NCI-H226 (cell line): ENCODE measurements at regions not wholly inside any gene's neighbourhood (a gene's known extent, or its start where the extent isn't known, plus 50 kb on each side); places are given as distances from the start of the nearest gene placed in this dataset.
"Not testable (repeated sequence)": the region's sequence is repeated elsewhere in the genome, so short reads cannot be mapped to it uniquely, and the experiment has no call there.

Source experiments
- DNase-seq: peaks from one replicate; pipeline ENCODE4 v3.0.0-alpha.2; 2015

DNA sequence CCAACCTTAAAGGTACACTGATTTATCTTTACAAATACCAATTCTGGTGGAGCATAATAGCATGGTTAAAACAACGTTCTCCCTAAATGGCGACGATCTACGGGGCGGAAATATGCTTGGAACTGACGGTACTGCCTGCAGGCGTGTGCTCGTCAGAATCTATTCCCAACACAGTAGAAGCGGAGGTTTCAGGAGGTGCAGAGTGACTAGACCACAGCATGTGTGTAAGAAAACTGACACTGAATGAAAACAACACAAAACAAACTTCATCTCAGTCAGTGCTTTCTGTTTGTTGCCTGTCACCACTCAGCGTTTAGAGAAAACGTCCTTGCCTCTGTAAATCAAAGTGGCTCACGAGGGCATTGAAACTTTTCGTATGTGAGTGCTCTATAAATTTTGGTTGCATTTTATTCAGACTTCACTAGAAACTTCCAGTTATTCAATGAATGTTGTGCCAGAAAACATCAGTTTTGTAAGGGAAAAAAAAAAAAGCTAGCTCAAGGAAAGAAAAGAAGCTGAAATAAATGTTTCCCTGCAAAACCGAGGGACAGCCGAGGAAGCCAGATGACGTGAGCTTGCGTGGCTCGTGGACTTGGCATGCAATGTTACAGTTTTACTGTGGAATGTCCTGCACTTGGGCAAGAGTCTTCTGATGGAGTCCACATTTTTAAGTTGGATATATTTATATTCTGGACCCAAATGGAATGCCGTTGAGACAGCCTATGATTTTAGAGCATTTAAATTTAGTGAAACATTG lies 210.4 kb downstream of the LAT start:
- not testable (repeated sequence) for DNase-seq

DNA sequence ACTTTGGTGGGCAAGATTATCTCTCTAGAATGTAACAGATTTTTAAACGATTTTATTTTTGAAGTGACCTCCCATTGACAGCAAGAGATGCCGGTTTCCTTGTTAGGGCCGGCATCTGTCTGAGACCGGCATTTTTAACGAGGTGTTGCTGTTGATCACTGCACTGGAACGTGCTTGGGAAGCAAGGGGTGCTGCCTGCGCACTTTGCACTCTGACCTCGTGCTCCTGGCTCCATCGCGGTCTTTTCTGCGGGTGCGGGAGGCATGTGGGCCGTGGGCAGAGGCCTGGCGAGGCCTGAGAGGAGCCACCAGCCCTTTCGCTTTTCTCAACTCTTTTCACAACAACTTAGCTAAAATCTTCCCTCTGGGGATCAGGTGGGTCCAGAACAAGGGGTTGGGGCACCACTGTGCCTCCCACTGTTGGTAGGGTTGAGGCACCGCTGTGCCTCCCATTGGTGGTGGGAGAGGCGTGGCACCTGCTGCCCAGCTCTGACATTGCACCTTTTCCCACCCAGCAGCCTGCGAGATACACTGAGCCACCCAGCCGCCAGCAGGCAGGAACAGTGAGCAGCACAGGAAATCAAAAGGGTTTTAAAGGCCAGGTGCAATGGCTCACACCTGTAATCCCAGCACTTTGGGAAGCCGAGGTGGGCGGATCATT lies 209.5 kb downstream of the LAT start:
- DNase-seq: not testable (repeated sequence)

DNA sequence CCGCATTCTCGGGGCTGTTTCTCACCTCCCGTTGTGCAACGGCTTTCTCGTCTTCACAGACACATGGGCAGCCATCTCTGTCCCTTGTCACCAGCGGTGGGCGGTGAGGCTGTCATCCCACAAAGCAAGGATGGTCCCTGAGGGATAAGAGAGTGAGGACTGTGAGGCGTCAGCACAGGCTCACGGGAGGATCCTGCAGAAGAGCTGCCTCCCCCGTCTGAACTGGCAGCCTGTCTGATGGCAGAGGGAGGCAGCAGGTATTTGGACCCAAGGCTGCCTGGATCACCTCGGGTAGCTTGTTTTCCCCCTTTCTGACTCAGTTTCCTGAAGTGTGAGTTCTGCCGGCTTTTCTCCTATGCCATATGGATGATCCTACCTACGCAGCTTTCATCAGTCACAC lies 208.8 kb downstream of the LAT start:
- DNase-seq: not testable (repeated sequence)

DNA sequence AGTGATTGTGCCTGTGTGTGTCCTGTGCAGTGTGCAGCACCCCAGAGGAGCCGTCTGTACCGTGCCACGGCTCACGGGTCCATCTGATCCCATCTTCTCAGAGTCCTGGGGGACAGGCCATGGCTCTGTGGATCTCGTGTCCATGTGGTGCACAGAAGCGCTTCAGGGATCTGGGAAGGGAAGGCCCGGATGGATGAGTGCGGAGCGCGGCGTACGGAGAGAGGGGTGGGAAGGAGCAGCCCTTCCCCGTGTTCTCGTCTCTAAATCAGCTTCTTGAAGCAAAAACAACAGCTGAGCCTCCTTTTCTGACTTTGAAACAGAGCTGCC lies 208.4 kb downstream of the LAT start:
- DNase-seq: not testable (repeated sequence)

DNA sequence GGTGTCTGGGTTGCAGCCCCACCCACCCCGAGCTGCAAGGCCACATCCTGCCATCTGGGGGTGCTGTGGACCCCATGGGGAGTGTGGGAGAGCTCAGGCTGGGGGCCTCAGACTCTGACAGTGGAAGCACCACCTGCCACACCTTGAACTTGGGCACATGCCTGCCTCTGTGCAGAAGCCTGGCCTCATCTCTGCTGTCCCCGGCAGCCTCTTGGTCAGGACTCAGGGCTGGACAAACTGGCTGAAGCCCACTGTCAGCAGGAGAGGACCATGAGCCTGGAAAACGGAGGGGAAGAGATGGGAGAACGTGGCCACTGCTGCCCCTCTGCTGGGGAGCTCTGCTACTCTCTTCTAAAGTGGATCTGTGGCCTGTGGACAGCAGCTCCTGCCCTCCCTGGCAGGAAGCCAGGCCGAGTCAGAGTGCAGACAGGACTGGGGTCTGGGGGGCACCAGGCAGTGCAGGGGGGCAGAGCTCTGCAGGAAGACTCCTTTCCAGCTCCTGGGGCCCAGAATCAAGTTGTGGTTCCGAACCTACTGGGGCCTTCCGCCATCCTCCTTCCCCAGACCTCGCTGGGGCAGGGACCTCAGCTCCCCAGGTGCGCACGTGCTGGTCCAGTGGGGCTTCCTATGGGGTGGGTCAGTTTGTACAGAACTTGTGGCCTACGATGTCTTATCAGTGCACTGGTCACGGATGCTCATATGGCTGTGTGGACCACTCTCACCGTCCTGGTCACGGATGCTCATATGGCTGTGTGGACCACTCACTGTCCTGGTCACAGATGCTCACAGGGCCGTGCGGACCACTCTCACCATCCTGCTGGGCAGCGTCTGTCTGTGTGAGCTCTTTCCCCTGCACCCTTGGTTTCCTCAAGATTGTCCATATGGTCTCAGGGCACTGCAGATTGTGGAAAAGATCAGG lies 207.7 kb downstream of the LAT start:
- no peak for DNase-seq

DNA sequence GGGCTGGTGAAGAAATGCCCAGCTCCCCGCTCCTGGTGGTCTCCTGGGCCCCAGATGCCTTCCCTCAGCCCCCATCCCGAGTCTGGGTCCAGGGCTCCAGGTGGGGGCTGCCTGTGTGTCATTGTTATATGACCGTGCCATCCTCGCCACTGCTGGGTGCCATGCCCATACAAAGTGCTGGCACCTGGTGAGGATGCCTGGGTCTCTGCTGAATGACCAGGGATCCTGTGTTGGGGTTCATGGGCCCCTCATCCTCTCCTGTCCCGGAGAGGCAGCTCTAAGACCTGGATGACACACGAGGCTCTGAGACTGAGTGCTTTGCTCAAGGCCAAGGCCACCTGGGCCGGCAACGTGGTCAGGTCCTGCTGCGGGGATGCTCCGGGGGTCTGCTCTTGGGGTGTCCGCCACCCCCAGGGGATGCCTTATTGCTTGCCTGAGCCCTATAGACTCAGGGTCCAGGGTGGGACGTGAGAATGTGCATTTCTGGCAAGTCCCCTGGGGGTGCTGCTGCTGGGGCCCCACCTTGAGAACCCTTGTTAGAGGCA lies 206.9 kb downstream of the LAT start:
- not testable (repeated sequence) for DNase-seq

DNA sequence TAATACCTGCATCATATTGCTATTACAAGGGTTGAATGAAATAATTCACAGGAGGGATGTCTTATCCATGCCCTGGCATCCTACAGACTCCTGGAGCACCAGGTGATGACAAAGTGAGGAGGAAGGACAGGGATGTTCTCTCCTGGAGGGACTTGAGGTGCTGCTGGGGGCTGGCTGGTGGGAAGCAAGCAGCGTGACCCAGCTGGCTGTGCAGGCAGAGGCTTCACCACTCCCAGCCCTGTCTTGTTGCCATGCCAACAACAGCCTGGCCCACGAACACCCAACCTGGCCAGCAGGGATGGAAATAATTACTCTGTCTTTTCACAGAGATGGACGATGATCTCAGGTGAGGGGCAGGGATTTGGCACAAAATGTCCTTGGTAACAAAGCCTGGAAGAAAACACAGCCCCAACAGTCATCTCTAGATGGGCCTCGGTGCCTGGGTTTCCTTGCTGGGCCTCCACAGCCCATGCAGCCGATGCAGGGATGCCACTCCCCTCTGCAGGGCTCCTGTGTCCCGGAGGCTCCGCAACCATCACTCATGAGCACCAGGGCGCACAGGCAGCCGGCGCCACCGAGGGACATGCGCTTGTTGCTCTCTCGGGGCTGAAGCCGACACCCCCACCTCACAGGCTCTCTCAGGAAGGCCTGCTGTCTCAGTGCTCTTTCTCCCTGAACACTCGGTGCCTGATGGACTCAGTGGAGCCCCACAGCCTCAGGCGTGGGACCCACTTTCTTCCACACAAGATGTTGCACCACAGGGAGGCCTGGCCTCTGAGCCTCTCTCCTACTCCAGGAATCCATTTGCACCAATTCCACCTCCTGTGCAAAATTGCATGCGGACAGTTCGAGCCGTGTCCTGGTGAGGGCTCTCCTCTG lies 205.9 kb downstream of the LAT start:
- not testable (repeated sequence) for DNase-seq

DNA sequence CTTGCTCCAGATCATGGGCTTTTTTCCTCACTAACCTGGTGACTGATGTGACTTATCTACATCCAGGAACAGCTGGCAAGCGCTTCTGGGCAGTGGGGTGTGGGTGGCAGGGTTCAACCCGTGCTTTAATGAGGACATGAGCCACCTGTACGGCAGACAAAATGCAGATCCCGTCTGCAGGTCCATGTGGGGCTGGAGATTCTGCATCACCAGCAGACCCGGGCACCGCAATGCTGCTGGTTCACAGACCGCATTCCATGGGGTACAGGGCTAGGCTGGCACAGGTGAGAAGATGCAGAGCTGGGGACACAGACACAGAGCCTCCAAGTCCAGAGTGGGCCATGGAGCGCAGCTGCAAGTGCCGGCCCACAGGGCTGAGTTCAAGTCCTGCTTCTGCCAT lies 204.0 kb downstream of the LAT start:
- DNase-seq: not testable (repeated sequence)

DNA sequence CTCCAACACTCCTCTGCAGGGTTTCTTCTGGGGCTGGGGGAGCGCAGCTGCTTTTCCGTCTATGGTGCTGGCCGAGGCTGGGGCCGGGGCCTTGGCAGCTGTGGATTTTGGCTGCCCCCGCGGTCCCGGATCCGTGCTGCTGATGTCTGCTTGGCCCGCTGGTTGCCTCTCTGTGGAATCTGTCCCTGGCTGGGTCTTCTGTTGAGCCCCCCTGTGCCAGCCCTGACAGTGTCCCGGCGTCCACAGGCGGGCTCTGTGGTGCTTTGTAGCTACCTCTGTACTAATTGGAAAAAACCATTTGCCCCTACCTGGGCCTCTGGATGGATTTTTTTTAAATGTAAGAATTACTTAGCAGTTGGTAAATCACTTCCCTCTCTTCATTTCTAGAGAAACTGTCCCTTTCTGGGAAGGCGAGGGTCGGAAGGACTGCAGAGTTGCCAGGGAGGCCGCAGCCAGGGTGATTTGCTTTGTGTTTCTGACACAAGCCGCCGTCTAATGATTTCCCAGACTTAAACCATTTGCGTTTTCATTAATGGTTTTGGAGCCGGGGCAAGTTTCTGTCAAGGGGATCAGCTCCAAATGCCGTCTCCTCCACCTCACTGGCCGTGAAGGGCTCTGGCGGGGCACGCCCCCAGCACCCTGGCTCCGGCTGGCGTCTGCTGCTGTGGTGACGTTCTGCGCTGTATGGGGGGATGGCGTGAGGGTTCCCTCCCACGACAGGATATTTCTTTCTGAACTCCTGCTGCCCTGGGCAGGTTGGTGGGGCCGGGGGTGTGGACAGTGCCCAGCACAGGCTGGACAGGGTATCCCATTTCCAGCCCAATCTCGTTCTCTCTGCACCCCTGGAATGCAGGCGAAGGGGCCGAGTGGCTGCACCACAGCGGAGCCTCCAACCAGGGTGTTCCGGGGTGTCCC lies 201.7 kb downstream of the LAT start:
- not testable (repeated sequence) for DNase-seq

DNA sequence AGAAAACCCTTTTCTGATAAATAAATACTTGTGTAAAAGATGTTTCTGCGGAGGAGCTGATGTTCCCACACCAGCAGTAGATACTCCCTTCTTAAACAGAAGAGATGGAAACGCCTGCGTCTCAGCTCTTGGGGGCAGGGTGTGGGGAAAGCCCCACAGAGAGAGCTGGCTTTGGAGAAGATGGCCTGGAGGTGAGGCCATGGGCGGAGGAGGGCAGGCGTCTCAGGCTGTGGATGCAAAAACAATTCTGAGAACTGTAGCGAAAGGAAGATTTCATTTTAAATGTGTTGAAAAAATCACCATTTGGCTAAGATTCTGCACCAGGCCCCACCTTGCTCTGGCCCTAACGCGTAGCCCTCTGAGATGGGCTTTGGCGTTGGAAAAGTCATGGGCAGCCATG lies 201.0 kb downstream of the LAT start:
- DNase-seq: not testable (repeated sequence)

DNA sequence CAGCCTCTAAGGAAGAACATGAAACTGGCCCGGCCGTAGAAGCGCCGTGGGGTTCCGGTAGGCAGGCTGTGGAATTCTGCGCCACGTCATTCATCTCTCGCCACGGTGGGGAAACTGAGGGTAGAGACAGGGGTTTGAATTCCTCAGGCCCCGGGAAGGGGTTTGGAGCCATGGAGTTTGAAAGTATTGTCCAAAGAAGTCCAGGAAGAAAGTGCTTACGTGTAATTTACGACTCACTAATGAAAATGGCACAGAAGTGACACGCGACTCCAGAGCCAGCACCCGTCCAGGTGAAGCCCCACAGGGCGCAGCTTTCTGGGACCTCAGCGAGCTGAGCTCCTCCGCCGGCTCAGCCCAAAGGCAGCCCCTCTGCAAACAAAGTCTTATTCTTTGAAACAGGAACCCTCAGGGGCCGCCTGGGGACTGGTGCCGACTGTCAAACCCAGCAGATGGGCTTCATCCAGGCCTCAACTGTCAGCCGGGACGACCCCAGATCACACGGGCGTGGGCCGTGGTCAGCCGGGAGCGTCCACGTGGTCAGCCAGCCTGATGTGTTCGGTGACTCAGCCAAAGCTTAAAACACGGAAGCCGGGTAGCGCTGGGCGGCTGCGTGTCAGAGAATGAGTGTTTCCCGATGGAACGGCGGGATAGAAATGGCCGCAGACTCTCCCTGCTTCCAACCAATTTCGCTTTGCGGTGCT lies 200.0 kb downstream of the LAT start:
- not testable (repeated sequence) for DNase-seq

DNA sequence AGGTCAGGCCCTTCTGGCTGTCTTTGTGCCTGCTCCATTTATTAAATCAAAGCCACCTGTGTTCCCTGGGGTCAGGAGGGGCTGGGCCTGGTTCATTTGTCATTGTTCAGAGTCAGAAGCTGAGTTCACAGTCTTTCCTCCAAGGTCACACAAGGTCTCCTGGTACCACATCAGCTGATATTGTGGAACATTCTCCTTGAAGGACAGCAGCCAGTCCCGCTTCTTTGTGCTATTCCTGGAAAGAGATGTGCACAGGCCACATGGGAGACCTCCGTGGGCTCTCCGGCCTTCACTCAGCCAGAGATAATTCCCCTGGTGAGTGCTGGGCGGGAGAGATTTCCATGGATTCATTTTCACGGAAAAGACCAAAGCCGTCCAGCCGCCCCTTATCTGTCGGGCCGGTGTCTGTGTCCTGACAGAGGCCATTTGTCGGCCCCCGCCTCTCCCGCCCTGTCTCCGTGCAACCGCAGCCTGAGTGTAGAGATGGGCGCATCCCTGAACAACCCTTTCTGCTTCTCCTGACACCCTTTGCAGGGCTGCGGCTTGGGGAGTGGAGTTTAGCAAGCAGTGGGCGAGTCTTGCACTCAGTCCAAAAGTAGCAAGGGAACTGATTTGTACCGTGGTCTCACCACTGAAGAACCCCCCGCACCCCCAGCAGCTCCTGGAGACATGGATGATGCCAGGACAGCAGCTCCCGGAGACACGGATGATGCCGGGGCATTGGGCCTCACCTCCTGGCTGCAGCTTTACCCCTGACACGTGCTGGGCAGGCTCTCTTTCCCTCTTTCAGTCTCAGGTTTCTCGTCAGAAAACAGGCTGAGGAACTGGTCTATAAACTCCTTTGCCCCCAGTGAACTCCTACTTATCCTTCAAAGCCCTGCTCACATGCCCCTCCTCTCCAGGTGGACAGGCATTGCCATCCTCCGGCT lies 198.4 kb downstream of the LAT start:
- not testable (repeated sequence) for DNase-seq

DNA sequence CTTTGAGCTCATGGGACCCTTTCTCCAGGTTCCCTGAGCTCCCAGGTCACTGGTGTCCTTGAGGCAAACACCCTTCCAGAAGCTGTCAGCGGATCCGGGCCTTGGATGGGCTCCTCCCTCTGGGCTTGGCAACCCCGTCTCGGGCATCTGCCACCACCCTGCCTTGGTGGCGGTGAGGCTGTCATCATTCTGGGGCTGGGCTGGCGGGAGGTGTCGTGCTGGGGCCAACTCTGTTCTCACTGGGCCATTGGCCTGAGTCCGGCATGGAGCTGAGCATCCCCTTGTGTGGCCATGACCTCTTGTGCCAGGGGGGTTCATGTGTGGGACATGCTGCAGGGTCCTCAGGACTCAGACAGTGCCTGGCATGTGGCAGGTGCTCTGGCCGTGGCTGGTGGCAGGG lies 197.6 kb downstream of the LAT start:
- no peak for DNase-seq

DNA sequence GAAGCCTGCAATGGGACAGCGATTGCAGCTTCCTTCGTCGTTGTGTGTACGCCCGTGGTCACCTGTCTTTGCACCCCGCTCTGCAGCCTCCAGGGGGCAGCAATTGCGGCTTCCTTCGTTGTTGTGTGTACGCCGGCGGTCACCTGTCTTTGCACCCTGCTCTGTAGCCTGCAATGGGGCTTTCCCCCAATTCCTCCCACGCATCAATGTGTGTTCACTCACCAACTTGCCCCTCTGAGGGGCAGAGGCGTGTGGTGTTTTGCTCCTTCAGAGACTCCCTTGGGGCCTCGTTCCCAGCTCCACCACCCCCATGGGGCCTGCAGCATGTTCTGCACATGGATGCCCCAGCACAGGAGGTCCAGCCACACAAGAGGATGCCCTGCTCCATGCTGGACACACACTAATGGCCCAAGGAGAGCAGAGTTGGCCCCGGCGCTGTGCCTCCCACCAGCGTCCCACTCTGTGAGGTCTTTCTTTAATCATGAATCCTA lies 197.1 kb downstream of the LAT start:
- DNase-seq: not testable (repeated sequence)

DNA sequence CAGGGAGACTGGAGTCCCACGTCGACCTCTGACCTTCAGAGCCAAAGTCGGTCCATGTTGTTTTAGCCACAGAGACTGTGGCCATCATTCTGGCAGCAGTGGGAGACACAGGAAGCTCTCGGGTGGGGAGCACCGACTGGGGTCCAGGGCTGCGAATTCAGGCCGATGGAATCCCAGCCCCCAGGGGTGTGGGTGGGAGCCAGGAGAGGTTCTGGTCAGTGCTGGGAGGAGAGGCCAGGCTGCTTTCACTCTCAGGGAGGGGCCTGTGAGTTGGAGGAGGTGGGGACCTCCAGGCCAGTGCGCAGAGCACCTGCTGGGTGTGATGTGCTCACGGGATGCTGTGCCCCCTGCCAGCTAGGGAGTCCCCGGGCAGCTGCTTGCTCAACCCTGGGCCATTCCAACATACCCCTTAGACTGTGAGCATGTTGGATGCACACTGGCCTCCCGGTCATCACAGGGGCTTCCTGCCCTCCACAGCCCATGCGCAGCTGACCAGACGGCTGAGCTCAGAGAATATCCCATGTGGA lies 196.5 kb downstream of the LAT start:
- DNase-seq: not testable (repeated sequence)

DNA sequence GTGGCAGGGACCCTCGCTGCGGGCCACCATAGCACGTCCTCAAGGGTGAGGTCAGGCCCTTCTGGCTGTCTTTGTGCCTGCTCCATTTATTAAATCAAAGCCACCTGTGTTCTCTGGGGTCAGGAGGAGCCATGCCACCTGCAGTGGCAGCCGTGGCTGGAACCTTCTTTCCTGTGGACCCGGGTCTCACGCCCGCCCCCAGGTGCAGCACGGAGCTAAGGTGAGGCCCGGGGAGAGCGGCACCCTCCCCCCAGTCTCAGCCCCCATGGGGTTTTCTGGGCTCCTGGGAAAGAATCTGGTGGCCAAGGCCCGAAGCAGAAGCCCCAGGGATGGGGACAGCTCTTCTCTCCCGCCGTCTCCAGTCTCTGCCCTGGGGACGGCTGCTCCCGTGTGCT lies 195.4 kb downstream of the LAT start:
- DNase-seq: not testable (repeated sequence)

DNA sequence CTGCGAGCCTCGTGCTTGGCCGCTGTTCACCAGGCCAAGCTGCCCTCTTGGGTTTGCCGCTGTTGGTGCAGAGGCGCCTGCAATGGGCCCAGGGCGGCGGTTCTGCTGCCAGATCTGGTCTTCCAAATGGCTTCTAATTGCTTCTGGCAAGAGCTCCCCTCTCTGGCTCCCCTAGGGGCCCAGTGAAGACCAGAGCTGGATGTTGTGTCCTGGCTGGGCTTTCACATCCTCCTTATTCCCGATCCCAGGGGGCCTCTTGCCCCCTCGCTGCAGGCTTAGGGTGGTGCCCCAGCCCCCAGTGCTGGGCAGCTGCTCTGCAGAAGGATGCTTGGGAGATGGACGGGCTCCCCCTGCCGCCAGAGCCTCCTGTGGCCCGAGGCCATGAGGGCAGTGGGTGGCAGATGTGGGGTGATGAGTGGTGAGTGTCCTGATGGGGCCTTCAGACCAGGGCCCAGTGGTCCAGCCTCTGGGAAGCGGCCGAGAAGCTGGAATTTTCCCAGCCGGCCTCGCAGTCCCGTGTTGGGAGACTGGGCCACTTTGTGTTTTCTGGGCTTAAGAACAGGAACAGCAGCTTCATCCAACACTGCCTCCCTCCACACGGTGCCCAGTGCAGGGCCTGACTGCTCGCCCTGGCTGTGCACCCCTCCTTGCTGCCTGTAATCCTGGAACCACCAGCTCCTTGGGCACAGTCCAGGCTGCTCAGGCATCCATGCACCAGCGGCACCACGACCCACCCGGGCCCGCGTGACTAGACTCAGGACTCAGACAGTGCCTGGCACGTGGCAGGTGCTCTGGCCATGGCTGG lies 194.8 kb downstream of the LAT start:
- not testable (repeated sequence) for DNase-seq
